A549 (cell line): ENCODE measurements at regions not wholly inside any gene's neighbourhood (a gene's known extent, or its start where the extent isn't known, plus 50 kb on each side); places are given as distances from the start of the nearest gene placed in this dataset.

Experiments
- ATAC-seq, 2 experiments: fragments of 200-7000 bp in 1 of 2; fragments of >200 bp in 1 of 2; cut with Nextera tagmentation in 1 of 2; cut with Tn5 transposase in 1 of 2; 3 replicates each; pipeline versions ENCODE4 v1.8.0 to v1.9.1; 2018 to 2020; ENCODE audit warnings: mild to moderate bottlenecking in 1 of 2, moderate library complexity in 1 of 2
- CTCF ChIA-PET: fragments of 300-600 bp; sonication (Branson Sonifier 250); formaldehyde crosslinking; extraction: SDS; loops from one replicate; lab custom pipeline; 2021; ENCODE audit warnings: antibody characterized with exemption, inconsistent platforms; lab: Yijun Ruan, JAX
- POLR2A ChIA-PET: fragments of 350-600 bp; formaldehyde crosslinking; extraction: SDS; loops from one replicate; lab custom pipeline; 2021; ENCODE audit warnings: antibody characterized with exemption, inconsistent platforms; lab: Yijun Ruan, JAX
- DNase-seq, 2 experiments: peaks; one replicate each; pipeline versions ENCODE4 v3.0.0 to v3.0.0-alpha.2; 2011 to 2016; ENCODE audit warnings: low read depth in 1 of 2, low spot score in 1 of 2
- FAIRE-seq: peaks from 2 replicates; lab custom pipeline; 2011; peaks lifted over from hg19 to GRCh38; lab: Jason Lieb, UNC
- H3K27ac ChIP-seq, 2 experiments: fragments of >200 bp; sonication (Bioruptor Twin); formaldehyde crosslinking; 3 replicates each; pipeline ENCODE4 v1.5.1; 2016 to 2017
- H3K4me1 ChIP-seq: fragments of >200 bp; sonication (Bioruptor Twin); formaldehyde crosslinking; 3 replicates; pipeline ENCODE4 v1.6.1; 2016
- H3K4me2 ChIP-seq: fragments of >200 bp; sonication (Bioruptor Twin); formaldehyde crosslinking; 3 replicates; pipeline ENCODE4 v1.6.1; 2016
- H3K4me3 ChIP-seq: fragments of >200 bp; sonication (Bioruptor Twin); formaldehyde crosslinking; 3 replicates; pipeline ENCODE4 v1.5.1; 2016
- H3K9me3 ChIP-seq: fragments of >200 bp; sonication (Bioruptor Twin); formaldehyde crosslinking; 3 replicates; pipeline ENCODE4 v1.6.1; 2016
- CBX8 ChIP-seq: fragments of 200-600 bp; sonication (generic); IDR thresholded peaks from 2 replicates; pipeline ENCODE4 v1.6.1; 2016
- CEBPB ChIP-seq, 2 experiments: fragments of >200 bp in 1 of 2; sonication (Bioruptor Twin) in 1 of 2; formaldehyde crosslinking in 1 of 2; IDR thresholded peaks; 2 replicates each; pipeline ENCODE4 v1.6.1; 2012 to 2016
- CHD4 ChIP-seq: fragments of 200-600 bp; sonication (generic); IDR thresholded peaks from 2 replicates; pipeline ENCODE4 v1.6.1; 2016; ENCODE audit warnings: antibody characterized with exemption, mild to moderate bottlenecking, borderline replicate concordance
- EHF ChIP-seq: fragments of 250-450 bp; sonication (Bioruptor Pico); IDR thresholded peaks from 2 replicates; pipeline ENCODE4 v1.5.0; 2020; ENCODE audit warnings: mild to moderate bottlenecking
- ESRRA ChIP-seq: fragments of 150-350 bp; IDR thresholded peaks from 2 replicates; pipeline ENCODE4 v1.6.1; 2014; ENCODE audit warnings: mild to moderate bottlenecking, low read length, borderline replicate concordance
- FOXS1 ChIP-seq: fragments of 250-450 bp; sonication (Bioruptor Pico); IDR thresholded peaks from 2 replicates; pipeline ENCODE4 v1.5.0; 2020; ENCODE audit warnings: mild to moderate bottlenecking, moderate library complexity
- GATA3 ChIP-seq: IDR thresholded peaks from 2 replicates; pipeline ENCODE4 v1.6.1; 2012; ENCODE audit warnings: borderline replicate concordance
- HOXA7 ChIP-seq: fragments of 250-450 bp; sonication (Bioruptor Pico); IDR thresholded peaks from 2 replicates; pipeline ENCODE4 v1.5.0; 2020; ENCODE audit warnings: mild to moderate bottlenecking, moderate library complexity
- JUNB ChIP-seq: fragments of >200 bp; sonication (Bioruptor Twin); formaldehyde crosslinking; IDR thresholded peaks from 2 replicates; pipeline ENCODE4 v1.6.1; 2016
- KDM5A ChIP-seq: fragments of 200-600 bp; sonication (generic); IDR thresholded peaks from 2 replicates; pipeline ENCODE4 v1.6.1; 2016; ENCODE audit warnings: antibody characterized with exemption, mild to moderate bottlenecking
- MAFK ChIP-seq: fragments of 450-650 bp; IDR thresholded peaks from 2 replicates; pipeline ENCODE4 v1.6.1; 2014; ENCODE audit not compliant: partially characterized antibody
- MAZ ChIP-seq: fragments of 150-350 bp; IDR thresholded peaks from 2 replicates; pipeline ENCODE4 v1.6.1; 2014; ENCODE audit warnings: antibody characterized with exemption, low read depth, low read length, borderline replicate concordance
- MYC ChIP-seq: IDR thresholded peaks from 2 replicates; pipeline ENCODE4 v1.6.1; 2012; ENCODE audit warnings: mild to moderate bottlenecking, inconsistent platforms, low read length, improper control_type of control experiment, borderline replicate concordance
- PHF8 ChIP-seq: fragments of 200-600 bp; sonication (generic); IDR thresholded peaks from 2 replicates; pipeline ENCODE4 v1.6.1; 2016; ENCODE audit warnings: low read depth, mild to moderate bottlenecking, antibody characterized with exemption, moderate library complexity, borderline replicate concordance
- TFCP2L1 ChIP-seq: fragments of 250-450 bp; sonication (Bioruptor Pico); IDR thresholded peaks from 2 replicates; pipeline ENCODE4 v1.5.0; 2021; ENCODE audit warnings: mild to moderate bottlenecking
- ZFP36 ChIP-seq: fragments of 450-650 bp; IDR thresholded peaks from 2 replicates; pipeline ENCODE4 v1.6.1; 2014; ENCODE audit warnings: borderline replicate concordance; ENCODE audit not compliant: partially characterized antibody
- ZNF302 ChIP-seq: fragments of 250-450 bp; sonication (Bioruptor Pico); IDR thresholded peaks from 2 replicates; pipeline ENCODE4 v1.9.0; 2021; ENCODE audit warnings: inconsistent platforms, mild to moderate bottlenecking, moderate library complexity
- WGBS: methylation state at CpG from one replicate; pipeline ENCODE4 v1.1.6; 2017; ENCODE audit errors: missing lambda C conversion rate; 5-methylcytosine and 5-hydroxymethylcytosine counted together
- TF ChIP-seq, protein P1 (sequence below): fragments of 450-650 bp; IDR thresholded peaks from 2 replicates; pipeline ENCODE4 v1.6.1; 2014; ENCODE audit warnings: antibody characterized with exemption
- TF ChIP-seq, protein P2 (sequence below): IDR thresholded peaks from 2 replicates; pipeline ENCODE4 v1.6.1; 2012; ENCODE audit warnings: low read depth, borderline replicate concordance

DNA sequence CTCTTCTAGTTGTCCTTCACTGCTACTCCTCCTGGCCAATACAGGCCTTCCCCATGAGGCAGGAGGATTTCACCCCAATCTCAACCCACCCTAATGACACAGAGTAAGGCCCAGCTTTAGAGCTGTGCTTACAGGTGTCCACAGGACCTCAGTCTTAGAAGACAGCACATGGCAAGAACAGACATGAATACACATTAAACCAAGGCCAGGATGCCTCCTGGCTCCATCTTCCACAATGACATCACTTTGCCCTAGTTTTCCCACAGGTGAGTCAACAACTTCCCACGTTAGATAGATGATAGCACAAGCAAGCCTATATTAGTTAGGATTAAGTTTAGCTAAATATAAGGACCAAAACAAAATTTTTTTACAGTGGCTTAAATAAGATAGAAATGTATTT, 63.8 kb upstream of the NOCT start:
- POLR2A ChIA-PET: no interaction called here
- DNase-seq (no peak), FAIRE-seq (no peak), ATAC-seq (no peak)
- CTCF ChIA-PET: interaction anchor here (0.7 to 2.4 kb wide), 3 partner anchors 11 to 32 kb away, joined by 3 to 11 read pairs (median 3); no protein-coding TSS in a partner anchor
- WGBS: 84% methylated on average over 1 of the region's 1 CpG
- TF ChIP-seq MAFK: no peak
- TF ChIP-seq CHD4: no peak
- no peak for TF ChIP-seq PHF8
- no peak for TF ChIP-seq JUNB
- no peak for TF ChIP-seq TFCP2L1 (CRISPR knock-in tag)
- TF ChIP-seq CBX8: no peak
- Histone ChIP-seq H3K4me2 (no peak overlapping the region), H3K9me3 (no peaks in the 10 kb centered on the region), H3K27ac (no peak overlapping the region), H3K4me1 (no peaks in the 10 kb centered on the region), H3K4me3 (no peak overlapping the region)

DNA sequence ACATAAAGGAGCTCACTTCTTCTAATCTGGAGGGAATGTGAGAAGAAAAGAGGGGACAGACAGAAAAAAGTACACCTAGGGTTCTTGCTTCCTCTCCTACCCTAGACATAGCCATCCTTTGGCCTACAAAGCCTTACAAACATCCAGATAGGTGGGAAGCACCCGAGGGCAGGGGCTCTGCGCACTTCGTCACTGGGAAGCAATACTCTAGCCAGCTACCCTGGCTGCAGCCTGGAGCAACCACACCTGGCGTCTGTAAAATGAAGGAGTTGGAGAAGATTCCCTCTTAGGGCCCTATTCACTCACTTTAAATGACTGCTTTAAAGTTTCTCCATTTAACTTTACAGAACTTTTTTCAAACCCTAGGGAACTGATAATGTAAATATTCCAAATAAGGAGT, 65.7 kb upstream of the NOCT start:
- FAIRE-seq: no peak
- ChIA-PET POLR2A (no interaction called here), CTCF (interaction anchor here (1.0 to 1.2 kb wide), 2 partner anchors 9 to 12 kb away, joined by 3 to 8 read pairs; no protein-coding TSS in a partner anchor)
- H3K9me3 ChIP-seq: no peaks in the 10 kb centered on the region
- H3K4me3 ChIP-seq: no peak overlapping the region
- no peak for TF ChIP-seq FOXS1 (CRISPR knock-in tag)
- TF ChIP-seq, protein P1, sequence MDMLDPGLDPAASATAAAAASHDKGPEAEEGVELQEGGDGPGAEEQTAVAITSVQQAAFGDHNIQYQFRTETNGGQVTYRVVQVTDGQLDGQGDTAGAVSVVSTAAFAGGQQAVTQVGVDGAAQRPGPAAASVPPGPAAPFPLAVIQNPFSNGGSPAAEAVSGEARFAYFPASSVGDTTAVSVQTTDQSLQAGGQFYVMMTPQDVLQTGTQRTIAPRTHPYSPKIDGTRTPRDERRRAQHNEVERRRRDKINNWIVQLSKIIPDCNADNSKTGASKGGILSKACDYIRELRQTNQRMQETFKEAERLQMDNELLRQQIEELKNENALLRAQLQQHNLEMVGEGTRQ: no peak
- TF ChIP-seq KDM5A: no peak
- TF ChIP-seq ZNF302 (CRISPR knock-in tag): no peak
- TF ChIP-seq, protein P2, sequence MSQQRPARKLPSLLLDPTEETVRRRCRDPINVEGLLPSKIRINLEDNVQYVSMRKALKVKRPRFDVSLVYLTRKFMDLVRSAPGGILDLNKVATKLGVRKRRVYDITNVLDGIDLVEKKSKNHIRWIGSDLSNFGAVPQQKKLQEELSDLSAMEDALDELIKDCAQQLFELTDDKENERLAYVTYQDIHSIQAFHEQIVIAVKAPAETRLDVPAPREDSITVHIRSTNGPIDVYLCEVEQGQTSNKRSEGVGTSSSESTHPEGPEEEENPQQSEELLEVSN: no peak
- no peak for TF ChIP-seq JUNB
- no peak for TF ChIP-seq CHD4
- no peak for TF ChIP-seq EHF (CRISPR knock-in tag)
- no peak for TF ChIP-seq CEBPB (IDR thresholded peaks at IDR 0.05)
- no peak for TF ChIP-seq MYC
- 79% methylated on average over 4 of the region's 4 CpGs for WGBS
- H3K4me2 ChIP-seq: no peak overlapping the region
- ATAC-seq: no peak
- no peak for DNase-seq
- no peak overlapping the region for H3K27ac ChIP-seq
- no peaks in the 10 kb centered on the region for H3K4me1 ChIP-seq

DNA sequence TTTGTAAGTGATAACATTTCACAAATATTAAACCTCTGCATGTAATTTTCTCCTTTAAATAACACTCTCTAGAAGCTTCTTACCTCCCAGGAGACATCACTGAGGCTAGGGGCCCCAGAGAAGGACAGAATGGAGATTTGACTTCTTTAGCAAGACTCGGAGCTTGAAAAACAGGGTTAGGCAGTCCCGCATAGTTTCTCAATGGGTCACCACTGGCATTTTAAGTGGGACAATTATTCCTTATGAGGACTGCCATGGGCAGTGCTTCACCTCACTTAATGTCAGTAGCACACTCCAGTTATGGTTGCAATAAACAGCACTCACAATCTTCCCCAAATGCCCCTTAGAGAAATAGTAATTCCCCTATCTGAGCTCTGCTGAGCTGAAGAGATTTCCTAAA, 66.7 kb upstream of the NOCT start:
- ChIA-PET CTCF (interaction anchor here (0.7 to 1.2 kb wide), 3 partner anchors 8 to 11 kb away, joined by 3 to 8 read pairs (median 3); no protein-coding TSS in a partner anchor), POLR2A (no interaction called here)
- no peak overlapping the region for H3K4me2 ChIP-seq
- no peak for DNase-seq
- WGBS: 61% methylated on average over 2 of the region's 2 CpGs
- FAIRE-seq: no peak
- TF ChIP-seq MAZ (no peak), ESRRA (no peak), MYC (no peak), ZFP36 (no peak), CHD4 (no peak), FOXS1 (CRISPR knock-in tag) (no peak), HOXA7 (CRISPR knock-in tag) (no peak), GATA3 (no peak)
- no peak overlapping the region for H3K4me3 ChIP-seq
- ATAC-seq: no peak
- no peaks in the 10 kb centered on the region for H3K4me1 ChIP-seq
- no peak overlapping the region for H3K27ac ChIP-seq
- no peaks in the 10 kb centered on the region for H3K9me3 ChIP-seq

DNA sequence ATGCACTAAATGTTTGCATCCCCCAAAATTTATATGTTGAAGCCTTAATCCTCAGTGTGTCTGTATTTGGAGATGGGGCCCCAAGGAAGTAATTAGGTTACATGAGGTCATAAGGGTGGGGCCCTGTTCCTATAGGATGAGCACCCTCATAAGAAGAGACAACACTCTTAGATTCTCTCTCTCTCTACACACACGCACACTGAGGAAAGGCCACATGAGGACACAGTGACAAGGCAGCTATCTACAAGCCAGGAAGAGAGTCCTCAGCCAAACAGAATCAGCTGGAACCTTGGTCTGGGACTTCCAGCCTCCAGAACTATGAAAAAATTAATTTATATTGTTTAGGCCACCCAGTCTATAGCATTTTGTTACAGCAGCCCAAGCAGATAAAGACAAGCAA, 69.3 kb upstream of the NOCT start:
- CTCF ChIA-PET: no interaction called here
- ATAC-seq: no peak
- 78% methylated on average over 1 of the region's 1 CpG for WGBS
- no peak for FAIRE-seq
- Histone ChIP-seq H3K4me3 (no peak overlapping the region), H3K27ac (no peak overlapping the region), H3K4me2 (no peak overlapping the region), H3K9me3 (no peaks in the 10 kb centered on the region), H3K4me1 (no peaks in the 10 kb centered on the region)
- no peak for TF ChIP-seq HOXA7 (CRISPR knock-in tag)
- POLR2A ChIA-PET: no interaction called here
- no peak for DNase-seq
